Liver (tissue), 3 donors: ENCODE measurements at regions not wholly inside any gene's neighbourhood (a gene's known extent, or its start where the extent isn't known, plus 50 kb on each side); places are given as distances from the start of the nearest gene placed in this dataset.

Source experiments
- FOXA1 ChIP-seq: IDR thresholded peaks from 2 replicates; pipeline ENCODE4 v1.6.1; 2016; ENCODE audit warnings: antibody characterized with exemption
- GABPA ChIP-seq, 2 donors: IDR thresholded peaks in 1 of 2; conservative IDR thresholded peaks in 1 of 2; 2 replicates each; pipeline ENCODE4 v1.6.1; 2016; ENCODE audit warnings: antibody characterized with exemption in 2 of 2, mild to moderate bottlenecking in 1 of 2, moderate library complexity in 1 of 2
- HNF4G ChIP-seq: IDR thresholded peaks from 2 replicates; pipeline ENCODE4 v1.6.1; 2016; ENCODE audit warnings: antibody characterized with exemption
- RAD21 ChIP-seq, 2 donors: IDR thresholded peaks; 2 replicates each; pipeline ENCODE4 v1.6.1; 2016; ENCODE audit warnings: antibody characterized with exemption in 2 of 2, mild to moderate bottlenecking in 2 of 2
- RXRA ChIP-seq, 2 donors: IDR thresholded peaks; 2 replicates each; pipeline ENCODE4 v1.6.1; 2017 to 2018; ENCODE audit warnings: antibody characterized with exemption in 2 of 2, mild to moderate bottlenecking in 1 of 2
- SP1 ChIP-seq: IDR thresholded peaks from 2 replicates; pipeline ENCODE4 v1.6.1; 2018; ENCODE audit warnings: antibody characterized with exemption, mild to moderate bottlenecking
- TAF1 ChIP-seq: conservative IDR thresholded peaks from 2 replicates; pipeline ENCODE4 v1.6.1; 2016; ENCODE audit warnings: antibody characterized with exemption, mild to moderate bottlenecking
- YY1 ChIP-seq: IDR thresholded peaks from 2 replicates; pipeline ENCODE4 v1.6.1; 2016; ENCODE audit warnings: antibody characterized with exemption, mild to moderate bottlenecking
- TF ChIP-seq, protein P1 (sequence below): fragments of 150-350 bp; IDR thresholded peaks from 2 replicates; pipeline ENCODE4 v1.5.1; 2017; ENCODE audit warnings: improper control_type of control experiment, low read depth, low read length; ENCODE audit not compliant: missing input control
- TF ChIP-seq, protein P2 (sequence below): IDR thresholded peaks from 2 replicates; pipeline ENCODE4 v1.6.1; 2016; ENCODE audit warnings: antibody characterized with exemption
- TF ChIP-seq, protein P3 (sequence below): IDR thresholded peaks from 2 replicates; pipeline ENCODE4 v1.6.1; 2016; ENCODE audit warnings: antibody characterized with exemption, mild to moderate bottlenecking
- TF ChIP-seq, protein P4 (sequence below): IDR thresholded peaks from 2 replicates; pipeline ENCODE4 v1.6.1; 2016; ENCODE audit warnings: antibody characterized with exemption
- TF ChIP-seq, protein P5 (sequence below): IDR thresholded peaks from 2 replicates; pipeline ENCODE4 v1.6.1; 2016; ENCODE audit warnings: antibody characterized with exemption
- donor health status: healthy.
- donor health status: healthy.

DNA sequence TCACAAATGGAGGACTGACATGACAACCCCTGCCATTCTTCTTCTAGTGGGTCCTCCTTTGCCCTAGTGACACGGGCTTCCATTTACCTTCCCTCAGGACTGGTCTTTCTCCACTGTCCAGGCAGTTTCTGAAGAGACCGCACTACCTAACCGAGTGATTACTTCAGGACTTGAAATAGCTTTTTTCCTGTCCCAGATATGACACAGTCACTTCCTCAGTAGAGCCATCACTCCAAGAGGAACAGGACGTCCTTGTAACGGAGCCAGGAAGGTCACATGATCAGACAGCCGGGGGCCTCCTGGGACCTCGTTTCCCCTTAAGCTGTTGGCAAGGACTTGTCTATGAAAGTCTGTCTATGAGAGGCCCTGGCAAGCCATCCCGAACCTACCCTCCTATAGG lies 62.3 kb downstream of the FOS start:
- TF ChIP-seq RAD21 (IDR thresholded peaks at IDR 0.05) (peak; percentile 11 to 46), YY1 (peak; percentile 34), TAF1 (no peak), RXRA (IDR thresholded peaks at IDR 0.05) (peak; percentile 55 to 61), GABPA (IDR thresholded peaks at IDR 0.05 in 1 of 2, conservative IDR thresholded peaks at IDR 0.05 in 1 of 2) (no peak), FOXA1 (no peak), SP1 (peak; percentile 94), HNF4G (no peak)
- TF ChIP-seq, protein P1, sequence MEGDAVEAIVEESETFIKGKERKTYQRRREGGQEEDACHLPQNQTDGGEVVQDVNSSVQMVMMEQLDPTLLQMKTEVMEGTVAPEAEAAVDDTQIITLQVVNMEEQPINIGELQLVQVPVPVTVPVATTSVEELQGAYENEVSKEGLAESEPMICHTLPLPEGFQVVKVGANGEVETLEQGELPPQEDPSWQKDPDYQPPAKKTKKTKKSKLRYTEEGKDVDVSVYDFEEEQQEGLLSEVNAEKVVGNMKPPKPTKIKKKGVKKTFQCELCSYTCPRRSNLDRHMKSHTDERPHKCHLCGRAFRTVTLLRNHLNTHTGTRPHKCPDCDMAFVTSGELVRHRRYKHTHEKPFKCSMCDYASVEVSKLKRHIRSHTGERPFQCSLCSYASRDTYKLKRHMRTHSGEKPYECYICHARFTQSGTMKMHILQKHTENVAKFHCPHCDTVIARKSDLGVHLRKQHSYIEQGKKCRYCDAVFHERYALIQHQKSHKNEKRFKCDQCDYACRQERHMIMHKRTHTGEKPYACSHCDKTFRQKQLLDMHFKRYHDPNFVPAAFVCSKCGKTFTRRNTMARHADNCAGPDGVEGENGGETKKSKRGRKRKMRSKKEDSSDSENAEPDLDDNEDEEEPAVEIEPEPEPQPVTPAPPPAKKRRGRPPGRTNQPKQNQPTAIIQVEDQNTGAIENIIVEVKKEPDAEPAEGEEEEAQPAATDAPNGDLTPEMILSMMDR, result no peak
- TF ChIP-seq, protein P2, sequence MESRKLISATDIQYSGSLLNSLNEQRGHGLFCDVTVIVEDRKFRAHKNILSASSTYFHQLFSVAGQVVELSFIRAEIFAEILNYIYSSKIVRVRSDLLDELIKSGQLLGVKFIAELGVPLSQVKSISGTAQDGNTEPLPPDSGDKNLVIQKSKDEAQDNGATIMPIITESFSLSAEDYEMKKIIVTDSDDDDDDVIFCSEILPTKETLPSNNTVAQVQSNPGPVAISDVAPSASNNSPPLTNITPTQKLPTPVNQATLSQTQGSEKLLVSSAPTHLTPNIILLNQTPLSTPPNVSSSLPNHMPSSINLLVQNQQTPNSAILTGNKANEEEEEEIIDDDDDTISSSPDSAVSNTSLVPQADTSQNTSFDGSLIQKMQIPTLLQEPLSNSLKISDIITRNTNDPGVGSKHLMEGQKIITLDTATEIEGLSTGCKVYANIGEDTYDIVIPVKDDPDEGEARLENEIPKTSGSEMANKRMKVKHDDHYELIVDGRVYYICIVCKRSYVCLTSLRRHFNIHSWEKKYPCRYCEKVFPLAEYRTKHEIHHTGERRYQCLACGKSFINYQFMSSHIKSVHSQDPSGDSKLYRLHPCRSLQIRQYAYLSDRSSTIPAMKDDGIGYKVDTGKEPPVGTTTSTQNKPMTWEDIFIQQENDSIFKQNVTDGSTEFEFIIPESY, result no peak
- TF ChIP-seq, protein P3, sequence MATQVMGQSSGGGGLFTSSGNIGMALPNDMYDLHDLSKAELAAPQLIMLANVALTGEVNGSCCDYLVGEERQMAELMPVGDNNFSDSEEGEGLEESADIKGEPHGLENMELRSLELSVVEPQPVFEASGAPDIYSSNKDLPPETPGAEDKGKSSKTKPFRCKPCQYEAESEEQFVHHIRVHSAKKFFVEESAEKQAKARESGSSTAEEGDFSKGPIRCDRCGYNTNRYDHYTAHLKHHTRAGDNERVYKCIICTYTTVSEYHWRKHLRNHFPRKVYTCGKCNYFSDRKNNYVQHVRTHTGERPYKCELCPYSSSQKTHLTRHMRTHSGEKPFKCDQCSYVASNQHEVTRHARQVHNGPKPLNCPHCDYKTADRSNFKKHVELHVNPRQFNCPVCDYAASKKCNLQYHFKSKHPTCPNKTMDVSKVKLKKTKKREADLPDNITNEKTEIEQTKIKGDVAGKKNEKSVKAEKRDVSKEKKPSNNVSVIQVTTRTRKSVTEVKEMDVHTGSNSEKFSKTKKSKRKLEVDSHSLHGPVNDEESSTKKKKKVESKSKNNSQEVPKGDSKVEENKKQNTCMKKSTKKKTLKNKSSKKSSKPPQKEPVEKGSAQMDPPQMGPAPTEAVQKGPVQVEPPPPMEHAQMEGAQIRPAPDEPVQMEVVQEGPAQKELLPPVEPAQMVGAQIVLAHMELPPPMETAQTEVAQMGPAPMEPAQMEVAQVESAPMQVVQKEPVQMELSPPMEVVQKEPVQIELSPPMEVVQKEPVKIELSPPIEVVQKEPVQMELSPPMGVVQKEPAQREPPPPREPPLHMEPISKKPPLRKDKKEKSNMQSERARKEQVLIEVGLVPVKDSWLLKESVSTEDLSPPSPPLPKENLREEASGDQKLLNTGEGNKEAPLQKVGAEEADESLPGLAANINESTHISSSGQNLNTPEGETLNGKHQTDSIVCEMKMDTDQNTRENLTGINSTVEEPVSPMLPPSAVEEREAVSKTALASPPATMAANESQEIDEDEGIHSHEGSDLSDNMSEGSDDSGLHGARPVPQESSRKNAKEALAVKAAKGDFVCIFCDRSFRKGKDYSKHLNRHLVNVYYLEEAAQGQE, result no peak
- TF ChIP-seq, protein P4, sequence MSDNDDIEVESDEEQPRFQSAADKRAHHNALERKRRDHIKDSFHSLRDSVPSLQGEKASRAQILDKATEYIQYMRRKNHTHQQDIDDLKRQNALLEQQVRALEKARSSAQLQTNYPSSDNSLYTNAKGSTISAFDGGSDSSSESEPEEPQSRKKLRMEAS, result peak; percentile 42
- TF ChIP-seq, protein P5, sequence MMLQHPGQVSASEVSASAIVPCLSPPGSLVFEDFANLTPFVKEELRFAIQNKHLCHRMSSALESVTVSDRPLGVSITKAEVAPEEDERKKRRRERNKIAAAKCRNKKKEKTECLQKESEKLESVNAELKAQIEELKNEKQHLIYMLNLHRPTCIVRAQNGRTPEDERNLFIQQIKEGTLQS, result no peak
